ENCODE measurements at regions not wholly inside any gene's neighbourhood (a gene's known extent, or its start where the extent isn't known, plus 50 kb on each side); places are given as distances from the start of the nearest gene placed in this dataset.

DNA sequence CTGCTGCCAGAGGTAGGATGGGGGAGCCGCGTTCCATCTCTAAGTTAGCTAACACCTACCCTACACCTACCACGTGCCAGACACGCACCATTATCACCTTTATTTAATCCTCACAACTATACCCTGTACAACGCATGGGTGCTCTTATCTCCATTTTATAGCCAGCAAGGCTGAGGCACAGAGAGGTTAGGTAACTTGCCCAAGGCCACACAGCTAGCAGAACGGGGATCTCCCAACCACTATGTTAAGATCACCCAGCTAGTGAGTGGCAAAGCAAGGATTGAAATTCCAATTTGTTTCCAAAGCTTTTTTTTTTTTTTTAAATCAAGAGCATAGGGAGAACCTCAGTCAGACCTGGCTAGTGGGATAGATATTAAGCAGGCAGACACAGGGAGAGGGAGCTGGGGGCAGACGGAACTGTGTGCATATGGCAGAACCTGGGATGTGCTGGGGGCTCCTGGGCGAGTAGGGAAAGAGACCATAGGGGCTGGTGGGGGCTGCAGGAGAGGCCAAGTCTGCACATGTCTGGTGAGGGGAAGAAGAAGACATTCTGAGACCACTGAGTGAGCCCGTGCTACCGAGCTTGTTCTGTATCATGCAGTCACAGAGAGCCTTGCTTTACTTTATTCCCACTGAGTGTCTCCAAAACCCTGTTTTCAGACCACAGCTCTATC lies 196.3 kb upstream of the TPM1 start:
- TF ChIP-seq EZH2 (IDR thresholded peaks at IDR 0.05; ENCODE audit: borderline replicate concordance, low read depth, low read length, poor library complexity, severe bottlenecking) = no peak
- TF ChIP-seq, protein P1, sequence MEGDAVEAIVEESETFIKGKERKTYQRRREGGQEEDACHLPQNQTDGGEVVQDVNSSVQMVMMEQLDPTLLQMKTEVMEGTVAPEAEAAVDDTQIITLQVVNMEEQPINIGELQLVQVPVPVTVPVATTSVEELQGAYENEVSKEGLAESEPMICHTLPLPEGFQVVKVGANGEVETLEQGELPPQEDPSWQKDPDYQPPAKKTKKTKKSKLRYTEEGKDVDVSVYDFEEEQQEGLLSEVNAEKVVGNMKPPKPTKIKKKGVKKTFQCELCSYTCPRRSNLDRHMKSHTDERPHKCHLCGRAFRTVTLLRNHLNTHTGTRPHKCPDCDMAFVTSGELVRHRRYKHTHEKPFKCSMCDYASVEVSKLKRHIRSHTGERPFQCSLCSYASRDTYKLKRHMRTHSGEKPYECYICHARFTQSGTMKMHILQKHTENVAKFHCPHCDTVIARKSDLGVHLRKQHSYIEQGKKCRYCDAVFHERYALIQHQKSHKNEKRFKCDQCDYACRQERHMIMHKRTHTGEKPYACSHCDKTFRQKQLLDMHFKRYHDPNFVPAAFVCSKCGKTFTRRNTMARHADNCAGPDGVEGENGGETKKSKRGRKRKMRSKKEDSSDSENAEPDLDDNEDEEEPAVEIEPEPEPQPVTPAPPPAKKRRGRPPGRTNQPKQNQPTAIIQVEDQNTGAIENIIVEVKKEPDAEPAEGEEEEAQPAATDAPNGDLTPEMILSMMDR (conservative IDR thresholded peaks at IDR 0.05; ENCODE audit: low read depth, low read length) = no peak
- BruUV-seq (replicated peaks) = no TSS peak
- ChIA-PET POLR2A (ENCODE audit: low non-redundant PET) (no interaction called here), CTCF (no interaction called here)
- no peaks in the 10 kb centered on the region for H3K4me1 ChIP-seq (ENCODE audit: insufficient read depth, low read length, poor library complexity, severe bottlenecking)
- no peak overlapping the region for H3K4me3 ChIP-seq (ENCODE audit: low read depth, low read length, poor library complexity, severe bottlenecking)
- no peaks in the 10 kb centered on the region for H3K36me3 ChIP-seq (ENCODE audit: insufficient read depth, low read length, poor library complexity, severe bottlenecking)
- no peak overlapping the region for H3K27ac ChIP-seq (ENCODE audit: low read depth, low read length, poor library complexity, severe bottlenecking)
- no peaks in the 10 kb centered on the region for H3K9me3 ChIP-seq (ENCODE audit: low read depth, low read length, poor library complexity, severe bottlenecking)
- intact Hi-C loops (cut with micrococcal nuclease; ENCODE audit: unreplicated experiment) = no loop called here
- DNase-seq (ENCODE audit: low spot score) = no peak
- no peaks in the 10 kb centered on the region for H3K27me3 ChIP-seq (replicated peaks; ENCODE audit: insufficient read depth, low read depth, low read length, poor library complexity)

DNA sequence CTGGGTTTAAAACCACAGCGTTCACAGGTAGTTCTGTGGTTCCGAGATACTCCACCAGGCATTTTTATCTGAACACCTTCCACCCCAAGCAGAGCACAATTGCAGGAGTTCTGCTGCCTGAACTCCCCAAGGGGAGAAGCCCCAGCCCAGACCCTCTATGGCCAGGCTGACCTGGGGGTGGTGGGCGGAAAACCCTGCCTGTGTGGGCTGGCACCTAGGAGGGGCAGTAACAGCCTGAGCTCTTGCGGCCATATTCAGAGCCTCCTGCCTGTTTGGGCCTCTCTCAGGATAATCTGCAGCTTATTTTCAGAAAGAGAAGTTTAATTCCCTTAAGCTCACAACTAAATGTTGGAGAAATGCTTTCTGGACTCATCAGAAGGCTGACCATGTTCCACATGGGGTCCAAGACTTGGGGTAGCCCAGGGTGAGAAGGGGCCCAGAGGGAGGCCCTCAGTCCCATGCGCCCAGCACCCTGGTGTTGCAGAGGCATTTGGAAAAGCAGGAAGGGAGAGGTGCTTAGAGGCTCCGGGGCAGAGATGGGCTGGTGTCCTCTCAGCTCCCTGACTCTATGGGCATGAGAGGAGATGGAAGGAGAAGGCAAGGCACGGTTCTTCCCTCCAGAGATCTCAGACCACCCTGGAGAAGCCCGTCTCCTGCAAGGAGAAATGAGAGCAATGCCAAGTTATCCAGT lies 195.6 kb upstream of the TPM1 start:
- no peak for DNase-seq (ENCODE audit: low spot score)
- BruUV-seq (replicated peaks) = no TSS peak
- intact Hi-C loops (cut with micrococcal nuclease; ENCODE audit: unreplicated experiment) = no loop called here
- Histone ChIP-seq H3K36me3 (ENCODE audit: insufficient read depth, low read length, poor library complexity, severe bottlenecking) (no peaks in the 10 kb centered on the region), H3K27me3 (replicated peaks; ENCODE audit: insufficient read depth, low read depth, low read length, poor library complexity) (no peaks in the 10 kb centered on the region), H3K27ac (ENCODE audit: low read depth, low read length, poor library complexity, severe bottlenecking) (no peak overlapping the region), H3K4me3 (ENCODE audit: low read depth, low read length, poor library complexity, severe bottlenecking) (no peak overlapping the region), H3K4me1 (ENCODE audit: insufficient read depth, low read length, poor library complexity, severe bottlenecking) (no peaks in the 10 kb centered on the region), H3K9me3 (ENCODE audit: low read depth, low read length, poor library complexity, severe bottlenecking) (no peaks in the 10 kb centered on the region)
- POLR2A ChIA-PET (ENCODE audit: low non-redundant PET) = no interaction called here
- TF ChIP-seq, protein P1 (conservative IDR thresholded peaks at IDR 0.05; ENCODE audit: low read depth, low read length) = no peak
- TF ChIP-seq EZH2 (IDR thresholded peaks at IDR 0.05; ENCODE audit: borderline replicate concordance, low read depth, low read length, poor library complexity, severe bottlenecking) = no peak
- CTCF ChIA-PET = no interaction called here

DNA sequence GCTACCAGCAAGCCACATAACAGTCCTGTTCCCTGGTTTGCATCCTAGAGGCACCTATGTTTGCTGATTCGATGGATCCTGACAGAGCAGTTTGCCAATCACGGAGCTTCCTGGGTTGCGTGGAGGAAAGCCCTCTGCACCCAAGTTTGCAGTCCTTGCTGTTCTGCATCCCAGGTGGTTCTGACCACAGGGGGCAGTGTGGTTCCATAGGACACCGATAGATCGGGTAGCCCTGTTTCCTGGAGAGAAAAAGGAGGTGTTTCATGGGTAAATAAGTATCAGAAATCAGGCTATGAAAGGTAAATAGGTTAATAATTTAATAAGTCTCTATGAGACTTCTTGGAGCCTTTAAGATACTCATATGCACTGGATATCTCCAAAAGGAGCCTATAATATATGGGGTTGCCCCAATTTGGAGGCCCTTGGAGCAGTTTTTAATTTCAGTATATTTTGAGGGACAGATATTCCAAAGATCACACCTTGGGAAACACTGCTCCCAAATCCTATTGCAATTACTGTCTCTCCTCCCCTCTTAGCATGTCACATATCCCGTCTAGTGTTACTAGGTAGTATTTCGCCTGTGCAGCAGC lies 194.6 kb upstream of the TPM1 start:
- ChIA-PET CTCF (no interaction called here), POLR2A (ENCODE audit: low non-redundant PET) (no interaction called here)
- intact Hi-C loops (cut with micrococcal nuclease; ENCODE audit: unreplicated experiment) = loop anchor here (1.0 kb wide), 1 partner anchor 245 kb away; no protein-coding TSS in a partner anchor
- Histone ChIP-seq H3K36me3 (ENCODE audit: insufficient read depth, low read length, poor library complexity, severe bottlenecking) (no peaks in the 10 kb centered on the region), H3K9me3 (ENCODE audit: low read depth, low read length, poor library complexity, severe bottlenecking) (no peaks in the 10 kb centered on the region), H3K4me1 (ENCODE audit: insufficient read depth, low read length, poor library complexity, severe bottlenecking) (no peaks in the 10 kb centered on the region), H3K4me3 (ENCODE audit: low read depth, low read length, poor library complexity, severe bottlenecking) (no peak overlapping the region), H3K27ac (ENCODE audit: low read depth, low read length, poor library complexity, severe bottlenecking) (no peak overlapping the region), H3K27me3 (replicated peaks; ENCODE audit: insufficient read depth, low read depth, low read length, poor library complexity) (no peaks in the 10 kb centered on the region)
- no TSS peak for BruUV-seq (replicated peaks)
- peak; percentile 39 for DNase-seq (ENCODE audit: low spot score)
- TF ChIP-seq, protein P1 (conservative IDR thresholded peaks at IDR 0.05; ENCODE audit: low read depth, low read length) = peak; percentile 76
- no peak for TF ChIP-seq EZH2 (IDR thresholded peaks at IDR 0.05; ENCODE audit: borderline replicate concordance, low read depth, low read length, poor library complexity, severe bottlenecking)

Measured in A673 (cell line).